GM12878 (cell line): ENCODE measurements at regions not wholly inside any gene's neighbourhood (a gene's known extent, or its start where the extent isn't known, plus 50 kb on each side); places are given as distances from the start of the nearest gene placed in this dataset.

Source experiments
- ATAC-seq: fragments of 200-7000 bp; cut with Tn5 transposase; 3 replicates; pipeline ENCODE4 v1.9.1; 2020; ENCODE audit warnings: mild to moderate bottlenecking, moderate library complexity
- BruUV-seq: library from RNA; stranded (reverse); fragments of 400-500 nt; replicated peaks from 2 replicates; lab custom pipeline; 2021; lab: Mats Ljungman, UMichigan
- CTCF ChIA-PET: fragments of 300-600 bp; sonication (Branson Sonifier 250); formaldehyde crosslinking; extraction: SDS; loops from one replicate; lab custom pipeline; 2021; ENCODE audit warnings: inconsistent platforms; lab: Yijun Ruan, JAX
- POLR2A ChIA-PET: fragments of 350-600 bp; formaldehyde crosslinking; extraction: SDS; loops from one replicate; lab custom pipeline; 2021; ENCODE audit warnings: inconsistent platforms; lab: Charles Lee
- RAD21 ChIA-PET: fragments of 300-600 bp; sonication (Branson Sonifier 250); formaldehyde crosslinking; loops from one replicate; lab custom pipeline; 2023; ENCODE audit warnings: antibody characterized with exemption; ENCODE audit not compliant: unreplicated experiment; lab: Charles Lee
- SMC1A ChIA-PET: fragments of 300-600 bp; sonication (Branson Sonifier 250); formaldehyde crosslinking; loops from one replicate; lab custom pipeline; 2023; ENCODE audit not compliant: unreplicated experiment, uncharacterized antibody; lab: Charles Lee
- DNase-seq: peaks from one replicate; pipeline ENCODE4 v3.0.0-alpha.2; 2011; ENCODE audit warnings: low read depth, low spot score
- FAIRE-seq: peaks from 3 replicates; lab custom pipeline; 2011; peaks lifted over from hg19 to GRCh38; lab: Jason Lieb, UNC
- H2AFZ ChIP-seq: 2 replicates; pipeline ENCODE4 v1.6.0; 2011; ENCODE audit warnings: low read depth, low read length, control low read depth; ENCODE audit not compliant: control insufficient read depth
- H3K27ac ChIP-seq: 2 replicates; pipeline ENCODE4 v1.5.1; 2011; ENCODE audit warnings: control low read depth; ENCODE audit not compliant: control insufficient read depth, insufficient read depth
- H3K27me3 ChIP-seq, 2 experiments: replicated peaks in 1 of 2; 2 replicates each; pipeline versions ENCODE4 v1.6.0 to v1.6.1; 2011; ENCODE audit warnings: low read length in 1 of 2; ENCODE audit not compliant: control insufficient read depth in 2 of 2, insufficient read depth in 2 of 2
- H3K36me3 ChIP-seq, 2 experiments: 2 replicates each; pipeline ENCODE4 v1.5.1; 2011; ENCODE audit warnings: low read length in 1 of 2; ENCODE audit not compliant: control insufficient read depth in 2 of 2, insufficient read depth in 2 of 2
- H3K4me1 ChIP-seq: 2 replicates; pipeline ENCODE4 v1.6.1; 2011; ENCODE audit warnings: mild to moderate bottlenecking, low read length, moderate library complexity, mixed read lengths; ENCODE audit not compliant: control insufficient read depth, insufficient read depth
- H3K4me2 ChIP-seq: 2 replicates; pipeline ENCODE4 v1.6.0; 2011; ENCODE audit warnings: control low read depth; ENCODE audit not compliant: control insufficient read depth, insufficient read depth
- H3K4me3 ChIP-seq: fragments of 200-600 bp; sonication (generic); 2 replicates; pipeline ENCODE4 v1.5.1; 2016
- H3K79me2 ChIP-seq: 2 replicates; pipeline ENCODE4 v1.6.0; 2011; ENCODE audit warnings: low read length; ENCODE audit not compliant: control insufficient read depth, insufficient read depth
- H3K9ac ChIP-seq: 2 replicates; pipeline ENCODE4 v1.8.0; 2011; ENCODE audit warnings: low read length, control low read depth, mixed read lengths; ENCODE audit not compliant: control insufficient read depth, insufficient read depth
- H3K9me3 ChIP-seq: replicated peaks from 3 replicates; pipeline ENCODE4 v1.5.1; 2011; ENCODE audit warnings: mild to moderate bottlenecking, low read length; ENCODE audit not compliant: control insufficient read depth, insufficient read depth
- H4K20me1 ChIP-seq: 2 replicates; pipeline ENCODE4 v1.6.0; 2011; ENCODE audit not compliant: control insufficient read depth, insufficient read depth
- BCLAF1 ChIP-seq: fragments of 450-650 bp; IDR thresholded peaks from 2 replicates; pipeline ENCODE4 v1.6.1; 2017; ENCODE audit warnings: antibody characterized with exemption, mild to moderate bottlenecking, moderate library complexity
- BRCA1 ChIP-seq: IDR thresholded peaks from 2 replicates; pipeline ENCODE4 v1.6.1; 2011; ENCODE audit warnings: low read depth, low read length, improper control_type of control experiment
- CEBPB ChIP-seq, 2 experiments: fragments of 150-350 bp in 1 of 2; IDR thresholded peaks; 2 replicates each; pipeline ENCODE4 v1.6.1; 2012 to 2014; ENCODE audit warnings: low read depth in 2 of 2, low read length in 2 of 2, borderline replicate concordance in 1 of 2, inconsistent platforms in 1 of 2
- ELK1 ChIP-seq: IDR thresholded peaks from 2 replicates; pipeline ENCODE4 v1.6.1; 2012; ENCODE audit warnings: low read depth, low read length, improper control_type of control experiment
- FOXM1 ChIP-seq: IDR thresholded peaks from 2 replicates; pipeline ENCODE4 v1.6.1; 2012; ENCODE audit warnings: low read depth, mild to moderate bottlenecking, inconsistent platforms, low read length, moderate library complexity
- JUND ChIP-seq: IDR thresholded peaks from 2 replicates; pipeline ENCODE4 v1.6.1; 2012; ENCODE audit warnings: low read depth, mild to moderate bottlenecking, low read length, improper control_type of control experiment, moderate library complexity
- MEF2A ChIP-seq: IDR thresholded peaks from 2 replicates; pipeline ENCODE4 v1.6.1; 2011; ENCODE audit warnings: low read depth, mild to moderate bottlenecking, low read length, moderate library complexity; ENCODE audit not compliant: insufficient read depth
- MLLT1 ChIP-seq: fragments of 450-650 bp; IDR thresholded peaks from 2 replicates; pipeline ENCODE4 v1.6.1; 2016; ENCODE audit warnings: mild to moderate bottlenecking
- NBN ChIP-seq: fragments of 450-650 bp; IDR thresholded peaks from 2 replicates; pipeline ENCODE4 v1.6.1; 2016
- NRF1 ChIP-seq: conservative IDR thresholded peaks from 2 replicates; pipeline ENCODE4 v1.6.1; 2011; ENCODE audit warnings: mild to moderate bottlenecking, low read depth, low read length, improper control_type of control experiment
- SKIL ChIP-seq: fragments of 450-650 bp; IDR thresholded peaks from 2 replicates; pipeline ENCODE4 v1.6.1; 2017; ENCODE audit warnings: mild to moderate bottlenecking, low read depth, inconsistent platforms; ENCODE audit not compliant: poor library complexity, severe bottlenecking
- SMAD5 ChIP-seq: IDR thresholded peaks from 2 replicates; pipeline ENCODE4 v1.6.1; 2016; ENCODE audit warnings: antibody characterized with exemption, low read depth
- STAT3 ChIP-seq: IDR thresholded peaks from 2 replicates; pipeline ENCODE4 v1.6.1; 2011; ENCODE audit warnings: low read depth, low read length, improper control_type of control experiment
- YY1 ChIP-seq: IDR thresholded peaks from 2 replicates; pipeline ENCODE4 v1.6.1; 2011; ENCODE audit warnings: low read depth, mild to moderate bottlenecking, low read length
- ZBTB11 ChIP-seq: fragments of 450-650 bp; formaldehyde crosslinking; IDR thresholded peaks from 2 replicates; pipeline ENCODE4 v1.5.0; 2022; ENCODE audit warnings: mild to moderate bottlenecking, missing genetic modification characterization
- WGBS: methylation state at CpG from one replicate; pipeline ENCODE4 v1.1.6; 2016; ENCODE audit warnings: low lambda C conversion rate; ENCODE audit not compliant: insufficient replicate concordance, insufficient coverage; ENCODE audit errors: missing lambda C conversion rate; 5-methylcytosine and 5-hydroxymethylcytosine counted together
- in situ Hi-C: fragments of 300-500 bp; cut with MboI; formaldehyde crosslinking; loops from 9 replicates; pipeline ENCODE4 v1.14.3; 2018; ENCODE audit warnings: mixed read lengths
- intact Hi-C: fragments of 100-400 bp; cut with micrococcal nuclease; formaldehyde crosslinking; loops from one replicate; pipeline ENCODE4 v1.14.2; 2022; ENCODE audit not compliant: unreplicated experiment

- ChIA-PET RAD21 (no interaction called here), CTCF (no interaction called here), SMC1A (no interaction called here), POLR2A (no interaction called here)
- FAIRE-seq (no peak), ATAC-seq (no peak), DNase-seq (no peak)
- no peak overlapping the region for H3K4me2 ChIP-seq
- in situ Hi-C loops = no loop called here
- H3K79me2 ChIP-seq = no peaks in the 10 kb centered on the region
- H4K20me1 ChIP-seq = no peaks in the 10 kb centered on the region
- H3K9ac ChIP-seq = no peak overlapping the region
- no peaks in the 10 kb centered on the region for H3K4me1 ChIP-seq
- WGBS = 20% methylated on average over 2 of the region's 2 CpGs
- no peaks in the 10 kb centered on the region for H3K36me3 ChIP-seq
- H3K27me3 ChIP-seq = no peaks in the 10 kb centered on the region
- H3K9me3 ChIP-seq = no peaks in the 10 kb centered on the region
- no TSS peak for BruUV-seq
- H3K27ac ChIP-seq = no peak overlapping the region
- intact Hi-C loops = no loop called here
- no peak overlapping the region for H2AFZ ChIP-seq
- no peak overlapping the region for H3K4me3 ChIP-seq
- TF ChIP-seq BRCA1 (no peak), FOXM1 (no peak), NRF1 (no peak), BCLAF1 (no peak), YY1 (no peak), ZBTB11 (no peak), MEF2A (no peak), SKIL (no peak), MLLT1 (no peak), SMAD5 (no peak), ELK1 (no peak), NBN (no peak), STAT3 (no peak), CEBPB (IDR thresholded peaks at IDR 0.05; ENCODE audit: borderline replicate concordance in 1 of 2, low read depth in 2 of 2, low read length in 2 of 2) (no peak), JUND (no peak)
These were observed 313.3 kb upstream of the PRR16 start for GRCh38 chr5:120150770-120151169.
